Dedifferentiated amniotic fluid mesenchymal stem cell (primary cell): ENCODE measurements at regions not wholly inside any gene's neighbourhood (a gene's known extent, or its start where the extent isn't known, plus 50 kb on each side); places are given as distances from the start of the nearest gene placed in this dataset.
"Not testable (repeated sequence)": the region's sequence is repeated elsewhere in the genome, so short reads cannot be mapped to it uniquely, and the experiment has no call there.

Experiments
- DNase-seq: peaks from one replicate; pipeline ENCODE4 v3.0.0-alpha.2; 2016; ENCODE audit errors: extremely low spot score

DNA sequence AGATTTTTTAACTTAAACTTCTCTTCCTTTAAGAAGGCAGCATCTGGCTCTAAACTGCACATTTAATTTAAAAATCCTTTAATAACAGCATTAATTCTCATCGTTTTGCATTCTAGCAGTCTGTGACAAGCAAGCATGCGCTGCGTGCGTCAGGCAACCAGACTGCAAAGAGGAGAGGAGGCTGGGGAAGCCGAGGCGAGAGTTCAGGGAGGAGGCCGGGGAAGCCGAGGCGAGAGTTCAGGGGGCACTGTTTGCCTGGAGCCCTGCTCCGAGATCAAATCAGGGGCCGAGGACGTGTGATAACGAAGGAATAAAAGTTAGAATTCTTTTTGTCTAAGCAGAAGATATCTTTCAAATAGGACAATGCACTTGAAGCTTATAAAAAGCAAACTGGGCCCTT is 435.7 kb downstream of the EFNB2 start:
- DNase-seq: no peak

- DNase-seq: no peak
These were observed 436.7 kb downstream of the EFNB2 start for GRCh38 chr13:106098778-106099177.

GRCh38 chr13:106096661-106097092 is 438.8 kb downstream of the EFNB2 start:
- DNase-seq: no peak

GRCh38 chr13:106095919-106096318 is 439.5 kb downstream of the EFNB2 start:
- DNase-seq: no peak

DNA sequence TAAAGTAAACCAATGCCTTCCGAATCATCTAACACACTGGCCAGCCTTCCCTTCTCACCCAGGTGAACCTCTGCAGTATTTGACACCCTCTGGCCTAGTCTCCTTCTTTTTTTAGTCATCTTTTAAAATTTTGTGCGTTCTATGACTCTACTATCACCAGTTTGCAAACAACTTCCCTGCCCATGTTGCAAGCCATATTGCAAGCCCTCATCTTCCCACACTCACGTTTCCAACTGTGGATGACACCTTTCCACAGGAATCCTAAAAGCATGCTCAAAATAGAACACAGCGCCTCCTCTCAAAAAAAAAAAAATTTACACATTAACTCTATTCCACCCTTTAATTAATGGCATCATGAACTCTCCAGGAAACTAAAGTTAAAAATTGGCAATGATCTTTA is 440.1 kb downstream of the EFNB2 start:
- DNase-seq: no peak

- no peak for DNase-seq
These were observed 445.5 kb downstream of the EFNB2 start for GRCh38 chr13:106090001-106090400.

- no peak for DNase-seq
These were observed 446.0 kb downstream of the EFNB2 start for GRCh38 chr13:106089261-106089980.

GRCh38 chr13:106088085-106088484 is 447.4 kb downstream of the EFNB2 start:
- no peak for DNase-seq

- no peak for DNase-seq
These were observed 448.3 kb downstream of the EFNB2 start for GRCh38 chr13:106087201-106087600.

DNA sequence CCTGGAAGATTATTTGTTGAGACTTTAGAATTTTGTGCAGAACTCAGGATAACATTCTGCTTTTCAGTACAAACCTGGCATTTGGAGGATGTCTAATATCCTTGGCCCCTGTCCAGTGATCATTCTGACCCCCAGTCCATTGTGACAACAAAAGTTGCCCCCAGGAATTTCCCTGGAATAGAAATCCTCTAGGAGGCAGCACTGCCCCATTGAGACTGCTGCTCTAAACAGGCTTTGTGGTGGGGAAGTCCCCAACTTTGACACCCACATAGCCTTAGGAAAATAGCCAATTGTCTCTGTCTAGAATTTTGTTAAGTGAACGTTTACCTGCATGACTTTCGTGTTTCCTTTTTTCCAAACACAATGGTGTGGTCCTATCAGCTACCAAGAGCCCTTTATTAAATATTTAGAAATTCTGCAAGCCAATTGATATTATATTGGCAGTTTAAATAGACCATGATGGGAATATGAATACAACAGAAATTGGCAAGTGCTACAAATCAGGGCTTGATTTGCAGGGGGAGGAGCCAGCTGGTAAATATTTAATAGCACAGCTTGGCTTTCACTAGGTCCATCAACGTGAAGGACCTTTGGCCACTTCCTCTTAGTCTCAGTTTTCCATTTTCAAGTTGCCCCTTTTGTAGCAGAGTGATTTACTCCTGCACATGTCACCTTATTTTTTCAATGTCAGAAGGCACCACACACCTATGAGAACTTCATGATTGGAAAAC is 451.7 kb downstream of the EFNB2 start:
- DNase-seq: peak; percentile 30

- DNase-seq: not testable (repeated sequence)
These were observed 454.2 kb downstream of the EFNB2 start for GRCh38 chr13:106081221-106081620.

- DNase-seq: no peak
These were observed 457.3 kb downstream of the EFNB2 start for GRCh38 chr13:106078191-106078590.

GRCh38 chr13:106077017-106077416 is 458.4 kb downstream of the EFNB2 start:
- DNase-seq: no peak

DNA sequence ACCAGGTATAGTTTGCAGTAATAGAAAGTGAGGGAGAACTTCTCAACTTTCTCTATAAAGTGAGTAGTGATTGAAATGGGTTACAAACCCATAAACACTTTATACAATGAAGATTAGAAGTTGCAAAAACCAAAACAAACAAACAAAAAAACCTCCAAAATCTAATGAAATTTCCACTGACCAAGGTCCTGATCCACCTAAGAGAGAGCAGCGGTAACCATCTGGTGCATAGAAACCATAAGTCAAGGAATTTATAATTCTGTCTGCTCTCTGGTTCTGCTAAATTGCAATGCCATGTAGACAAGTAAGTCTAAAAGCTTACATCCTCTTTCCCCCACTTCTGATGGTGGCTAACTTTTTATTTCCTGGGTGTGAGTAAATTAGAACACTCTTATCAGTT is 463.4 kb downstream of the EFNB2 start:
- no peak for DNase-seq

GRCh38 chr13:106063591-106064313 is 471.7 kb downstream of the EFNB2 start:
- no peak for DNase-seq

GRCh38 chr13:106061781-106062180 is 473.7 kb downstream of the EFNB2 start:
- no peak for DNase-seq

DNA sequence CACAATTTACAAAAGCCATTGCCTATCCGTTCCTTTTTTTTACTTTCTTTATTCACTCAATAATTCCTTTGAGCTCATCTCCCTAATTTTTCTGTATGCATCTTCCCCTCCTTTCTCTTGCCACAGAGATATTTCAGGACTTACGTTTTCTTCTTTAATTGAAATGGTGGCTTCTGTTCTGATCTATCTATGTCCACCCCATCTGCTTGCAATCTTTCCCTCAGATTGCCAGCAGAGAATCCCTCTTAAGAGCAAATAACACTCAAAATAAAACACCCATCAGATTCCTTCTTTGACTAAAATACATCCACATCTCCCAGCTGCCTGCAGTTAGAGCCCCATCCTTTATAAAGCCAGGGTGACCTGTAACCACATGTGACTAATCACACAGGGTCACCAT is 478.6 kb downstream of the EFNB2 start:
- no peak for DNase-seq

DNA sequence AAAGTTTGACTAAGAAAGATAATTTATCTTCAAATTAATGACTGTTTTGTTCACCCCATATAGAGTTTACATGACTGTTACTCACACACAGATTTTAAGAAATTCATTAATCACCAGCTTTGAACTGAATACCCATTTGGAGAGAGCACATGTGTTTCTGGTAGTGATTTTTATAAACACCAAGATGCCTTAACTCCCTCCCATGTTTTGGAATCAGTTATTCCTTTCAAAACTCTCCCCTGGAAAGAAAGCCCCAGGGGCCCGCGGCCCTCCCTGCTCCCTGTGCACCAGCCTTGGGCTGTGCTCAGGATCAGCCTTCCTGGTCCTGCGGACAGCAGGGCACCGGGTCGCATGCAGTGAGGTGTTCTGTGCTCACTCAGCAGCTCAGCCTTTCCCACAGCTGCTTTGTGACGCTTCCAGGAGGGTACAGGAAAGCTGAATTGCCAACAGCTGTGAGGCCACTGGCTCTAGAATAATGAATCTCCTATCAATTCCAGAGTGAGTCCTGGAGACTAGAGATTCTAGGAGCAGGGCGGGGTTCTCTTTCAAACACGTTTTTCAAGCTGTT is 483.2 kb downstream of the EFNB2 start:
- no peak for DNase-seq

- no peak for DNase-seq
These were observed 486.3 kb downstream of the EFNB2 start for GRCh38 chr13:106049171-106049570.

GRCh38 chr13:106048386-106048785 is 487.1 kb downstream of the EFNB2 start:
- no peak for DNase-seq

GRCh38 chr13:106047859-106048258 is 487.6 kb downstream of the EFNB2 start:
- no peak for DNase-seq

DNA sequence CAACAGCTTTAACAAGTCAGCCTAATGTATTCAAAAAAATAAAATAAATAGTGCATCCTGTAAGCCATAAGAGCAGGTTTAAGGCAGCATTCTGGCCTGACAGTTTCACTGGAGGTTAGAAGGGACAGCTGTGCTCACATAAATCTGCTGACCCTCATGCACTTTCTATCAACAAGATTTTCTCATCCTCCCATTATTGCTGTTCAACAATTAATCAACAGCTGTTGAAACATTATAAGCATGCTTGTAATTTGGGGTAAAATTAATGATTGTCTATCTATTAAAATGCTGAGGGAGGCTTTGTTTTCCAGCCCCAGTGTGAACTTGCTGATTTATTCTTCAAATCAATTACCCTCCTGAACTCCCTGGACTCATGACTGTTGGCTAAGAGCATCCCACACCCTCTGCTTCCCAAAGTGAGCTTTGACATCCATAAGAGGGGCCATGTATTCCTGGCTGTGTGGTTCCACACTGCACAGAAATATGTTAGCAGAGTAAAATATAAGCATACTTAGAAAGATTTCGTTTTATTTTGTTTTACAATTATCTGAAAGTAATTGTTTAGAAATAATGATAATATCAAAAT is 492.4 kb downstream of the EFNB2 start:
- DNase-seq: no peak
